Kidney (tissue), 13 donors: ENCODE measurements at regions not wholly inside any gene's neighbourhood (a gene's known extent, or its start where the extent isn't known, plus 50 kb on each side); places are given as distances from the start of the nearest gene placed in this dataset.
A peak's percentile ranks its signal among the peaks of the same experiment; 100 is the strongest.

ENCODE experiments used
- DNase-seq, 5 donors: peaks; one replicate each; pipeline ENCODE4 v3.0.0-alpha.2; 2013 to 2020
- FAIRE-seq: peaks from 2 replicates; lab custom pipeline; 2012; peaks lifted over from hg19 to GRCh38; lab: Jason Lieb, UNC
- H3K27ac ChIP-seq, 2 donors: one replicate each; pipeline ENCODE4 v1.7.0; 2013; ENCODE audit warnings: low read depth in 2 of 2, low read length in 2 of 2, inconsistent platforms in 1 of 2
- H3K27me3 ChIP-seq: one replicate; pipeline ENCODE4 v1.7.1; 2013; ENCODE audit warnings: low read length, inconsistent platforms; ENCODE audit not compliant: control insufficient read depth, insufficient read depth
- H3K36me3 ChIP-seq, 3 donors: one replicate each; pipeline versions ENCODE4 v1.7.0 to v1.7.1; 2013; ENCODE audit warnings: low read length in 3 of 3, control low read depth in 1 of 3, inconsistent platforms in 1 of 3; ENCODE audit not compliant: insufficient read depth in 3 of 3, control insufficient read depth in 2 of 3
- H3K4me1 ChIP-seq, 3 donors: one replicate each; pipeline versions ENCODE4 v1.7.0 to v1.7.1; 2013; ENCODE audit warnings: low read length in 3 of 3, inconsistent platforms in 1 of 3, low read depth in 1 of 3; ENCODE audit not compliant: control insufficient read depth in 2 of 3, insufficient read depth in 2 of 3
- H3K4me3 ChIP-seq, 3 donors: one replicate each; pipeline versions ENCODE4 v1.7.0 to v1.8.1; 2013; ENCODE audit warnings: low read length in 3 of 3, control low read depth in 1 of 3, inconsistent platforms in 1 of 3
- H3K9ac ChIP-seq, 3 donors: one replicate each; pipeline versions ENCODE4 v1.7.0 to v1.7.1; 2013; ENCODE audit warnings: low read length in 3 of 3, control low read depth in 1 of 3, inconsistent platforms in 1 of 3
- H3K9me3 ChIP-seq, 3 donors: one replicate each; pipeline versions ENCODE4 v1.7.0 to v1.7.1; 2013; ENCODE audit warnings: low read length in 3 of 3, control low read depth in 1 of 3, inconsistent platforms in 1 of 3; ENCODE audit not compliant: control insufficient read depth in 2 of 3, insufficient read depth in 1 of 3
- CTCF ChIP-seq: IDR thresholded peaks from 3 replicates; pipeline ENCODE4 v1.5.1; 2012; ENCODE audit warnings: mild to moderate bottlenecking, moderate library complexity, borderline replicate concordance; ENCODE audit not compliant: insufficient read depth; ENCODE audit errors: extremely low read depth
- intact Hi-C: fragments of 100-400 bp; cut with DNase I; formaldehyde crosslinking; loops from one replicate; pipeline ENCODE4 v1.11.1; 2022
- donor health status: control.
- donor health status: control.
- donor health status: control.
- donor health status: control.
- donor health status: control.
- donor health status: DM: yes; HTN: yes; CAD: no.
- donor health status: Normal renal cell carcinoma (clear cell type).

- H3K27ac ChIP-seq = no peak overlapping the region
- FAIRE-seq (no peak), DNase-seq (no peak)
- no peak for TF ChIP-seq CTCF
- H3K4me1 ChIP-seq = no peaks in the 10 kb centered on the region
- no peaks in the 10 kb centered on the region for H3K27me3 ChIP-seq
- no peaks in the 10 kb centered on the region for H3K9me3 ChIP-seq
- H3K9ac ChIP-seq = no peak overlapping the region
- H3K36me3 ChIP-seq = no peaks in the 10 kb centered on the region
- H3K4me3 ChIP-seq = no peak overlapping the region
- intact Hi-C loops = no loop called here
Measured at GRCh38 chr2:76019128-76019527, 308.4 kb upstream of the GCFC2 start.

- Histone ChIP-seq H3K27ac (no peak overlapping the region), H3K4me3 (no peak overlapping the region), H3K9ac (no peak overlapping the region), H3K4me1 (peaks cover 0 to 2% (median 0%) of the 10 kb centered on the region in 3 donors), H3K36me3 (no peaks in the 10 kb centered on the region), H3K9me3 (no peaks in the 10 kb centered on the region), H3K27me3 (no peaks in the 10 kb centered on the region)
- DNase-seq (no peak), FAIRE-seq (no peak)
- intact Hi-C loops = no loop called here
- no peak for TF ChIP-seq CTCF
Measured at GRCh38 chr2:76009484-76009883, 298.8 kb upstream of the GCFC2 start.

GRCh38 chr2:76008001-76008702 lies 297.4 kb upstream of the GCFC2 start:
- intact Hi-C loops = no loop called here
- H3K9ac ChIP-seq = no peak overlapping the region
- FAIRE-seq (no peak), DNase-seq (peak in 1 of 5 donors; percentile 6)
- H3K27ac ChIP-seq = no peak overlapping the region
- no peaks in the 10 kb centered on the region for H3K9me3 ChIP-seq
- no peaks in the 10 kb centered on the region for H3K36me3 ChIP-seq
- no peaks in the 10 kb centered on the region for H3K27me3 ChIP-seq
- H3K4me1 ChIP-seq = peaks cover 0 to 2% (median 0%) of the 10 kb centered on the region in 3 donors
- no peak overlapping the region for H3K4me3 ChIP-seq
- no peak for TF ChIP-seq CTCF

GRCh38 chr2:76000425-76000824 lies 289.7 kb upstream of the GCFC2 start:
- H3K9me3 ChIP-seq = no peaks in the 10 kb centered on the region
- no peaks in the 10 kb centered on the region for H3K36me3 ChIP-seq
- H3K9ac ChIP-seq = no peak overlapping the region
- no peak for TF ChIP-seq CTCF
- FAIRE-seq = no peak
- no peak overlapping the region for H3K4me3 ChIP-seq
- H3K4me1 ChIP-seq = no peaks in the 10 kb centered on the region
- intact Hi-C loops = no loop called here
- no peak overlapping the region for H3K27ac ChIP-seq
- no peak for DNase-seq
- no peaks in the 10 kb centered on the region for H3K27me3 ChIP-seq
